ENCODE measurements at regions not wholly inside any gene's neighbourhood (a gene's known extent, or its start where the extent isn't known, plus 50 kb on each side); places are given as distances from the start of the nearest gene placed in this dataset.
A peak's percentile ranks its signal among the peaks of the same experiment; 100 is the strongest.

GRCh38 chr21:43289442-43289841 is 120.6 kb downstream of the CRYAA start:
- Histone ChIP-seq H2AFZ (ENCODE audit: low read length) (no peak overlapping the region), H3K36me3 (ENCODE audit: insufficient read depth, low read length) (no peaks in the 10 kb centered on the region), H3K9me2 (replicated peaks; ENCODE audit: low read depth, low read length) (no peaks in the 10 kb centered on the region), H3K9ac (ENCODE audit: low read depth, low read length, poor library complexity, severe bottlenecking) (no peak overlapping the region), H3K27me3 (ENCODE audit: insufficient read depth, low read length, poor library complexity, severe bottlenecking) (no peaks in the 10 kb centered on the region), H3K79me2 (ENCODE audit: insufficient read depth, low read length) (no peaks in the 10 kb centered on the region), H3K9me3 (ENCODE audit: insufficient read depth, low read depth, low read length) (no peaks in the 10 kb centered on the region), H4K20me1 (ENCODE audit: insufficient read depth, low read length, poor library complexity, severe bottlenecking) (no peaks in the 10 kb centered on the region), H3K4me3 (ENCODE audit: low read length, poor library complexity, severe bottlenecking) (no peak overlapping the region), H3K4me2 (ENCODE audit: low read depth, low read length, poor library complexity, severe bottlenecking) (no peak overlapping the region), H3K4me1 (ENCODE audit: insufficient read depth, low read length, poor library complexity, severe bottlenecking) (peaks cover 11% of the 10 kb centered on the region), H3F3A (ENCODE audit: low read depth) (no peaks in the 10 kb centered on the region)
- TF ChIP-seq EZH2phosphoT487 (IDR thresholded peaks at IDR 0.05; ENCODE audit: borderline replicate concordance): no peak
- TF ChIP-seq CTCF (conservative IDR thresholded peaks at IDR 0.05; ENCODE audit: low read length): no peak

GRCh38 chr21:43287795-43288755 is 119.3 kb downstream of the CRYAA start:
- no peak overlapping the region for H3K4me3 ChIP-seq (ENCODE audit: low read length, poor library complexity, severe bottlenecking)
- TF ChIP-seq EZH2phosphoT487 (IDR thresholded peaks at IDR 0.05; ENCODE audit: borderline replicate concordance) (no peak), CTCF (conservative IDR thresholded peaks at IDR 0.05; ENCODE audit: low read length) (no peak)
- no peaks in the 10 kb centered on the region for H3K9me2 ChIP-seq (replicated peaks; ENCODE audit: low read depth, low read length)
- no peak overlapping the region for H3K4me2 ChIP-seq (ENCODE audit: low read depth, low read length, poor library complexity, severe bottlenecking)
- no peaks in the 10 kb centered on the region for H3K27me3 ChIP-seq (ENCODE audit: insufficient read depth, low read length, poor library complexity, severe bottlenecking)
- no peak overlapping the region for H3K9ac ChIP-seq (ENCODE audit: low read depth, low read length, poor library complexity, severe bottlenecking)
- no peaks in the 10 kb centered on the region for H4K20me1 ChIP-seq (ENCODE audit: insufficient read depth, low read length, poor library complexity, severe bottlenecking)
- H3K9me3 ChIP-seq (ENCODE audit: insufficient read depth, low read depth, low read length): no peaks in the 10 kb centered on the region
- H2AFZ ChIP-seq (ENCODE audit: low read length): no peak overlapping the region
- H3K79me2 ChIP-seq (ENCODE audit: insufficient read depth, low read length): no peaks in the 10 kb centered on the region
- no peaks in the 10 kb centered on the region for H3K36me3 ChIP-seq (ENCODE audit: insufficient read depth, low read length)
- H3F3A ChIP-seq (ENCODE audit: low read depth): no peaks in the 10 kb centered on the region
- H3K4me1 ChIP-seq (ENCODE audit: insufficient read depth, low read length, poor library complexity, severe bottlenecking): peaks cover 11% of the 10 kb centered on the region

GRCh38 chr21:43287111-43287760 is 118.4 kb downstream of the CRYAA start:
- Histone ChIP-seq H3K9me2 (replicated peaks; ENCODE audit: low read depth, low read length) (no peaks in the 10 kb centered on the region), H3K4me2 (ENCODE audit: low read depth, low read length, poor library complexity, severe bottlenecking) (peak overlapping the region; percentile 44), H3F3A (ENCODE audit: low read depth) (no peaks in the 10 kb centered on the region), H3K9me3 (ENCODE audit: insufficient read depth, low read depth, low read length) (no peaks in the 10 kb centered on the region), H3K27me3 (ENCODE audit: insufficient read depth, low read length, poor library complexity, severe bottlenecking) (no peaks in the 10 kb centered on the region), H3K9ac (ENCODE audit: low read depth, low read length, poor library complexity, severe bottlenecking) (no peak overlapping the region), H3K36me3 (ENCODE audit: insufficient read depth, low read length) (no peaks in the 10 kb centered on the region), H3K4me1 (ENCODE audit: insufficient read depth, low read length, poor library complexity, severe bottlenecking) (peaks cover 11% of the 10 kb centered on the region), H3K4me3 (ENCODE audit: low read length, poor library complexity, severe bottlenecking) (no peak overlapping the region), H3K79me2 (ENCODE audit: insufficient read depth, low read length) (no peaks in the 10 kb centered on the region), H2AFZ (ENCODE audit: low read length) (peak overlapping the region; percentile 28), H4K20me1 (ENCODE audit: insufficient read depth, low read length, poor library complexity, severe bottlenecking) (no peaks in the 10 kb centered on the region)
- TF ChIP-seq EZH2phosphoT487 (IDR thresholded peaks at IDR 0.05; ENCODE audit: borderline replicate concordance) (no peak), CTCF (conservative IDR thresholded peaks at IDR 0.05; ENCODE audit: low read length) (no peak)

All from Loucy (cell line).